ENCODE measurements at regions not wholly inside any gene's neighbourhood (a gene's known extent, or its start where the extent isn't known, plus 50 kb on each side); places are given as distances from the start of the nearest gene placed in this dataset.
A peak's percentile ranks its signal among the peaks of the same experiment; 100 is the strongest.

- no peak for DNase-seq (ENCODE audit: extremely low spot score)
- H3K27ac ChIP-seq (ENCODE audit: low read depth) = no peak overlapping the region
- 91% methylated on average over 14 of the region's 14 CpGs for WGBS
- H3K36me3 ChIP-seq (ENCODE audit: insufficient read depth) = no peaks in the 10 kb centered on the region
- no peaks in the 10 kb centered on the region for H3K4me1 ChIP-seq (ENCODE audit: insufficient read depth)
- H3K4me3 ChIP-seq (ENCODE audit: low read depth, low read length) = no peak overlapping the region
Observed at GRCh38 chr10:132479024-132479602, 58.5 kb upstream of the INPP5A start.

GRCh38 chr10:132479603-132480221 is 57.9 kb upstream of the INPP5A start:
- Histone ChIP-seq H3K27ac (ENCODE audit: low read depth) (no peak overlapping the region), H3K4me1 (ENCODE audit: insufficient read depth) (no peaks in the 10 kb centered on the region), H3K36me3 (ENCODE audit: insufficient read depth) (no peaks in the 10 kb centered on the region), H3K4me3 (ENCODE audit: low read depth, low read length) (no peak overlapping the region)
- DNase-seq (ENCODE audit: extremely low spot score) = no peak
- 86% methylated on average over 14 of the region's 14 CpGs for WGBS

- 83% methylated on average over 7 of the region's 7 CpGs for WGBS
- Histone ChIP-seq H3K27ac (ENCODE audit: low read depth) (no peak overlapping the region), H3K4me1 (ENCODE audit: insufficient read depth) (no peaks in the 10 kb centered on the region), H3K4me3 (ENCODE audit: low read depth, low read length) (no peak overlapping the region), H3K36me3 (ENCODE audit: insufficient read depth) (no peaks in the 10 kb centered on the region)
- DNase-seq (ENCODE audit: extremely low spot score) = no peak
Observed at GRCh38 chr10:132480356-132480755, 57.2 kb upstream of the INPP5A start.

GRCh38 chr10:132481690-132482089 is 55.9 kb upstream of the INPP5A start:
- Histone ChIP-seq H3K4me1 (ENCODE audit: insufficient read depth) (no peaks in the 10 kb centered on the region), H3K4me3 (ENCODE audit: low read depth, low read length) (no peak overlapping the region), H3K27ac (ENCODE audit: low read depth) (peak overlapping the region; percentile 81), H3K36me3 (ENCODE audit: insufficient read depth) (no peaks in the 10 kb centered on the region)
- 73% methylated on average over 10 of the region's 10 CpGs for WGBS
- no peak for DNase-seq (ENCODE audit: extremely low spot score)

GRCh38 chr10:132482090-132482800 is 55.3 kb upstream of the INPP5A start:
- no peaks in the 10 kb centered on the region for H3K4me1 ChIP-seq (ENCODE audit: insufficient read depth)
- H3K4me3 ChIP-seq (ENCODE audit: low read depth, low read length) = no peak overlapping the region
- H3K27ac ChIP-seq (ENCODE audit: low read depth) = peak overlapping the region; percentile 81
- WGBS = 24% methylated on average over 14 of the region's 14 CpGs
- H3K36me3 ChIP-seq (ENCODE audit: insufficient read depth) = no peaks in the 10 kb centered on the region
- peak; percentile 53 for DNase-seq (ENCODE audit: extremely low spot score)

- WGBS = 88% methylated on average over 5 of the region's 5 CpGs
- DNase-seq (ENCODE audit: extremely low spot score) = no peak
- H3K4me1 ChIP-seq (ENCODE audit: insufficient read depth) = no peaks in the 10 kb centered on the region
- no peak overlapping the region for H3K27ac ChIP-seq (ENCODE audit: low read depth)
- no peaks in the 10 kb centered on the region for H3K36me3 ChIP-seq (ENCODE audit: insufficient read depth)
- H3K4me3 ChIP-seq (ENCODE audit: low read depth, low read length) = no peak overlapping the region
Observed at GRCh38 chr10:132483394-132483793, 54.2 kb upstream of the INPP5A start.

- Histone ChIP-seq H3K27ac (ENCODE audit: low read depth) (no peak overlapping the region), H3K4me3 (ENCODE audit: low read depth, low read length) (no peak overlapping the region), H3K4me1 (ENCODE audit: insufficient read depth) (no peaks in the 10 kb centered on the region), H3K36me3 (ENCODE audit: insufficient read depth) (no peaks in the 10 kb centered on the region)
- no peak for DNase-seq (ENCODE audit: extremely low spot score)
- WGBS = 93% methylated on average over 16 of the region's 16 CpGs
Observed at GRCh38 chr10:132484922-132485321, 52.7 kb upstream of the INPP5A start.

GRCh38 chr10:132485391-132485790 is 52.2 kb upstream of the INPP5A start:
- WGBS = 94% methylated on average over 10 of the region's 10 CpGs
- Histone ChIP-seq H3K27ac (ENCODE audit: low read depth) (no peak overlapping the region), H3K4me3 (ENCODE audit: low read depth, low read length) (no peak overlapping the region), H3K4me1 (ENCODE audit: insufficient read depth) (no peaks in the 10 kb centered on the region), H3K36me3 (ENCODE audit: insufficient read depth) (no peaks in the 10 kb centered on the region)
- DNase-seq (ENCODE audit: extremely low spot score) = no peak

- no peak for DNase-seq (ENCODE audit: extremely low spot score)
- H3K4me3 ChIP-seq (ENCODE audit: low read depth, low read length) = no peak overlapping the region
- no peaks in the 10 kb centered on the region for H3K4me1 ChIP-seq (ENCODE audit: insufficient read depth)
- 93% methylated on average over 24 of the region's 24 CpGs for WGBS
- no peaks in the 10 kb centered on the region for H3K36me3 ChIP-seq (ENCODE audit: insufficient read depth)
- no peak overlapping the region for H3K27ac ChIP-seq (ENCODE audit: low read depth)
Observed at GRCh38 chr10:132486539-132487121, 51.0 kb upstream of the INPP5A start.

- Histone ChIP-seq H3K27ac (ENCODE audit: low read depth) (no peak overlapping the region), H3K36me3 (ENCODE audit: insufficient read depth) (no peaks in the 10 kb centered on the region), H3K4me3 (ENCODE audit: low read depth, low read length) (no peak overlapping the region), H3K4me1 (ENCODE audit: insufficient read depth) (no peaks in the 10 kb centered on the region)
- 85% methylated on average over 41 of the region's 41 CpGs for WGBS
- DNase-seq (ENCODE audit: extremely low spot score) = no peak
Observed at GRCh38 chr10:132487241-132488135, 50.1 kb upstream of the INPP5A start.

Measured in urinary bladder (tissue), 3 donors.